ENCODE measurements at regions not wholly inside any gene's neighbourhood (a gene's known extent, or its start where the extent isn't known, plus 50 kb on each side); places are given as distances from the start of the nearest gene placed in this dataset.
"Not testable (repeated sequence)": the region's sequence is repeated elsewhere in the genome, so short reads cannot be mapped to it uniquely, and the experiment has no call there.

DNA sequence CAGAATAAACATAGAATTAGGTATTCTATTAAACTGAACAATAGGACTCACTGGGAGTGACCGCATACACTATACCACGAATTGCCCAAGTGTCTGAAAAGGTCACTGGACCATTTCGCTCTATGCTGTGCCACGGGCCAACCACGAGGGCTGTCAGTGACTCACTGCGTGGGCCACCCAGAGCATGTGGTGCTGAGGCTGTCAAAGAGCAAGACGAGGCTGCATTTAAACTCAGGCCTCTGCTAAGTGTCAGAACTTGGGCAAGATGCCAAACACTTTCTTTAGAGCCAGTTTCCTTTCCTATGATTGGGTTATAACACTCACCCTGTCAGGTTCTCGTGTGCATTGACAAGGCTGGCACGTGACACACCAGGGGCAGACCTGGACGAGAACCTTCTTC lies 97.5 kb downstream of the SH3YL1 start:
- Histone ChIP-seq H3K27ac (ENCODE audit: low read length) (no peak overlapping the region), H3K9me3 (ENCODE audit: control insufficient read depth, insufficient read depth, low read length) (no peaks in the 10 kb centered on the region), H3K4me1 (ENCODE audit: control insufficient read depth, insufficient read depth, low read length) (no peaks in the 10 kb centered on the region), H3K36me3 (ENCODE audit: control insufficient read depth, insufficient read depth, low read length) (no peaks in the 10 kb centered on the region), H3K4me3 (ENCODE audit: low read length) (no peak overlapping the region), H3K27me3 (ENCODE audit: control insufficient read depth, insufficient read depth, low read length) (no peaks in the 10 kb centered on the region)
- WGBS (ENCODE audit: insufficient coverage, insufficient read length), result no CpG with 5 or more reads among the region's 10 CpGs
- DNase-seq (ENCODE audit: low read depth, low spot score), result no peak

DNA sequence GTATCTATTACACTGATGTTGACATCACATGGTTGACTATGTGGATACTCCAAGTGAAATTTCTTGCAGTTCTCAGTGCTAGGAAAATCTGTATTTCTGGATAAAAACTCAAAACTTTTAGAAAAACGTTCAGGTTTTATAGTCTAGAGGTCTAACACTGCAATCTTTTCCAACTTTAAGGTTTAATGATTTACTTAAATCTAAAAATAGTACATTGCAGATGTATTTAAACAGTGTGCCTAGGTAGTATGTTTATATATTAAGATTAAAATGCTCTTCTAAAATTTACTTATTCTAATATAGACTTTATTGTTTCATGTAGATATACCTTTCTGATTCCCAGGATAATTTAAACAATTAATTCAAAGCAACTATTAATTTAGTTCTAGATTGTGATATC lies 98.3 kb downstream of the SH3YL1 start:
- Histone ChIP-seq H3K4me3 (ENCODE audit: low read length) (no peak overlapping the region), H3K27ac (ENCODE audit: low read length) (no peak overlapping the region)

DNA sequence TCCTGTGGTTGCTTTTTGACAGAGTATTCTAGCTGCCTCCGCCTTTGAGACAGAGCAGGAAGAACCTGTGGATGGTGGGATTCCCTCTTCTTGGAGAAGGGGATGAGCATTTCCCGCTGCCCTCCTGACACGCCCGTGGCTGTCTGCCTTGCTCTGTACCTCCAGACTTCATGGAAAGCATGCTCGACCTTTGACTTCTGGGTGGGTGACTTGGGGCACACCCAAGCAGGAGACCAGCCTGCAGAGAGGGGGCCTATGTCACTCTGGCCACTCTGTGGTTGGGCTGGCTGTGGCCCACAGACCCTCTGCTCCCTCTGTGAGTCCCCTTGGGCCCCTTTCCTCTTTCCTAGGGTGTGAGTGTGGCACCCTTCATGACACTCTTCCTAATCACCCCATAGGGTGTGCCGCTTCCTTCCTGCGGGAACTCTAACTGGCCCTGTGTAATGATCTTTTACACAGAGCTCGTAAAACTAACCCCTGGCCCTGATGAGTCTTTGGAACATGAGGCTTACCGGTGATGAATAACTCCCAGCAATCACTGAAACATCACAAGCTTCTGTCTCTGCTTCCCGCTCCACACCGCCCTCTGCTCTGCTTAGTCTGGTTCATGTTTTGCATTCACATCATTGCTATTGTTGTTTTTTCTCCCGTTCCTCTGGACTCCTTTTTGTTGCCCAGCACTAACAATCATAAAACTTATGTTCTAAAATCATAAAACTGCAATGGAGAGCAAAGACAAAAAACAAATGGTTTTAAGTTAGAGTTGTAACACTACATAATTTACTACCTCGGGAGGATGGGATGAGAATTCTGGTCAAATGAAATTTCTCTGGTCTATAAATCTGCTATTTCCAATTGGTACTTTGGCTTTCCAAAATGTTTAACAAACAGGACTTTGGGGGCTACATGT lies 101.1 kb downstream of the SH3YL1 start:
- no CpG with 5 or more reads among the region's 13 CpGs for WGBS (ENCODE audit: insufficient coverage, insufficient read length)
- no peaks in the 10 kb centered on the region for H3K9me3 ChIP-seq (ENCODE audit: control insufficient read depth, insufficient read depth, low read length)
- H3K4me1 ChIP-seq (ENCODE audit: control insufficient read depth, insufficient read depth, low read length), result no peaks in the 10 kb centered on the region
- H3K36me3 ChIP-seq (ENCODE audit: control insufficient read depth, insufficient read depth, low read length), result no peaks in the 10 kb centered on the region
- H3K27me3 ChIP-seq (ENCODE audit: control insufficient read depth, insufficient read depth, low read length), result no peaks in the 10 kb centered on the region
- DNase-seq (ENCODE audit: low read depth, low spot score), result no peak
- H3K27ac ChIP-seq (ENCODE audit: low read length), result no peak overlapping the region
- no peak overlapping the region for H3K4me3 ChIP-seq (ENCODE audit: low read length)

More for the DNA sequence above, 98.3 kb downstream of the SH3YL1 start:
- WGBS (ENCODE audit: insufficient coverage, insufficient read length), result no CpG with 5 or more reads among the region's 1 CpG
- DNase-seq (ENCODE audit: low read depth, low spot score), result no peak
- Histone ChIP-seq H3K36me3 (ENCODE audit: control insufficient read depth, insufficient read depth, low read length) (no peaks in the 10 kb centered on the region), H3K27me3 (ENCODE audit: control insufficient read depth, insufficient read depth, low read length) (no peaks in the 10 kb centered on the region), H3K9me3 (ENCODE audit: control insufficient read depth, insufficient read depth, low read length) (no peaks in the 10 kb centered on the region), H3K4me1 (ENCODE audit: control insufficient read depth, insufficient read depth, low read length) (no peaks in the 10 kb centered on the region)

DNA sequence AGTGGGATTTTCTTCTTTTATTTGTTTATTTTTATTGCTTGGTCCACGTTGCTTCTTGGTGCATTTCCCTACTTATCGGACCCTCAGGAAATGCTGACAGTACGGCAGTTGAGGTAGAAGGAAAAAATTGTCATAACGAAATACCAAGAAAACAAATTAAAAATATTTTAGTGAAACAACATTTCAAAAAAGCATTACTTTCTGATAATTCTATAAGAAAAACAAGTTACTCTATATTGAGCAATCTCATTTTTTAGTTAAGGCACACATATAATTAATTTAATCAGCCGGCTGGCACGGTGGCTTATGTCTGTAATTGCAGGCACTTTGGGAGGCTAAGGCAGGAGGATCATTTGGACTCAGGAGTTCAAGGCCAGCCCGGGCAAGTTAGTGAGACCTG lies 102.1 kb downstream of the SH3YL1 start:
- no peak for DNase-seq (ENCODE audit: low read depth, low spot score)
- Histone ChIP-seq H3K9me3 (ENCODE audit: control insufficient read depth, insufficient read depth, low read length) (no peaks in the 10 kb centered on the region), H3K27ac (ENCODE audit: low read length) (no peak overlapping the region), H3K4me3 (ENCODE audit: low read length) (no peak overlapping the region), H3K36me3 (ENCODE audit: control insufficient read depth, insufficient read depth, low read length) (no peaks in the 10 kb centered on the region), H3K27me3 (ENCODE audit: control insufficient read depth, insufficient read depth, low read length) (no peaks in the 10 kb centered on the region), H3K4me1 (ENCODE audit: control insufficient read depth, insufficient read depth, low read length) (no peaks in the 10 kb centered on the region)
- no CpG with 5 or more reads among the region's 7 CpGs for WGBS (ENCODE audit: insufficient coverage, insufficient read length)

DNA sequence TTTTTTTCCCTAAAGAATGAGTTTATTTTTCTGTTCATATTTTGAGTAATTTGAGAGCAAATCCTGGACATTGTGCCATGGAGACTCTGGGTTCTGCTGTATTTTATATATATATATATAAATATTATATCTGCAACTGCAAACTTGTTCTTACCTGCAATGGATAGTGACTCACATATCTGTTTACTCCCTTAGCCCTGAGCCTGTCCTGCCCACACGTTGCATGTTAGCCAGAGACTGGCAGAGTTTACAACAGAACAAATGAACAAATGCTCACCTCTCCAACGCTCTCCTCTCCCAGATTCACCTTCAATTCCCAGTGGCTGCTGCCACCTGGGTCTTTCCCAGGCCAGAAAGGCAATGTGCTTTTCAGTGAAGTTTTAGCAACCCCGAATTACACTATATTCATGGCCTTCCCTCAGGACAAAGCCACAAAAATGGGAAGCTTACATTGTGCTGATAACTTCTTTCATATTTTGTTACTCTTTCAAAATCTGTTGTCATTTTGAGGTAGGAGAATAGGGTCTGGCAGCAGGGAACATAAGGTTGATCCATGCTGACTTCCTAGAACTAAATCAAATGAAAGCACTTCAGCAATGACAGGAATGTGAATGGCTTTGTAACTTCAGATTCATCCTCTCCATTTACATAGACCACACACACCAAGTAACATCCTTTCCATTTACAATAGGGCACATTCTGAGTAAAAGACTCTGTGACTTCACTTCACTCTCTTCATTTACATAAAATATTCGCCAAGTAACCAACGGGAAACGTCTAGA lies 105.4 kb upstream of the FAM110C start:
- no peaks in the 10 kb centered on the region for H3K27me3 ChIP-seq (ENCODE audit: control insufficient read depth, insufficient read depth, low read length)
- H3K27ac ChIP-seq (ENCODE audit: low read length), result peak overlapping the region; percentile 99
- H3K9me3 ChIP-seq (ENCODE audit: control insufficient read depth, insufficient read depth, low read length), result no peaks in the 10 kb centered on the region; the same call in 1 of the 2 replicates
- H3K36me3 ChIP-seq (ENCODE audit: control insufficient read depth, insufficient read depth, low read length), result no peaks in the 10 kb centered on the region
- WGBS (ENCODE audit: insufficient coverage, insufficient read length), result no CpG with 5 or more reads among the region's 6 CpGs
- no peak overlapping the region for H3K4me3 ChIP-seq (ENCODE audit: low read length)
- H3K4me1 ChIP-seq (ENCODE audit: control insufficient read depth, insufficient read depth, low read length), result peaks cover 8% of the 10 kb centered on the region; the same call in 1 of the 2 replicates
- DNase-seq (ENCODE audit: low read depth, low spot score), result peak; percentile 60

DNA sequence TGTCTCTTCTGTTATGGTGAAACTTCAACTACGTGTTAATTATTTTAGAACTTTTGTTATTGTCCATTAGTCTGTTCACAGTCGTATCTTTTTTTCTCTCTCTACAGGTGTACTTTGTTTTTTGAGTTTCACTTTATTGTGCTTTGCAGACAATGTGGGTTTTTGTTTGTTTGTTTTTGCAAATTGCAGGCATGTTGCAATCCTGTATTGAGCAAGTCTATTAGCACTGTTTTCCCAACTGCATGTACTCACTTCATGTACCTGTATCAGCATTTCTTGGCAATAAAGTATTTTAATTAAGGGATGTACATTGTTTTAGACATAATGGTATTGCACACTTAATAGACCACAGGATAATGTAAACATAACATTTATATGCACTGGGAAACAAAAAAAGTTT lies 99.1 kb upstream of the FAM110C start:
- no peaks in the 10 kb centered on the region for H3K36me3 ChIP-seq (ENCODE audit: control insufficient read depth, insufficient read depth, low read length)
- DNase-seq (ENCODE audit: low read depth, low spot score), result no peak
- peaks cover 2% of the 10 kb centered on the region; the same call in 1 of the 2 replicates for H3K4me1 ChIP-seq (ENCODE audit: control insufficient read depth, insufficient read depth, low read length)
- H3K9me3 ChIP-seq (ENCODE audit: control insufficient read depth, insufficient read depth, low read length), result no peaks in the 10 kb centered on the region; the same call in 1 of the 2 replicates
- H3K4me3 ChIP-seq (ENCODE audit: low read length), result no peak overlapping the region
- WGBS (ENCODE audit: insufficient coverage, insufficient read length), result no CpG with 5 or more reads among the region's 2 CpGs
- H3K27ac ChIP-seq (ENCODE audit: low read length), result no peak overlapping the region
- no peaks in the 10 kb centered on the region for H3K27me3 ChIP-seq (ENCODE audit: control insufficient read depth, insufficient read depth, low read length)

DNA sequence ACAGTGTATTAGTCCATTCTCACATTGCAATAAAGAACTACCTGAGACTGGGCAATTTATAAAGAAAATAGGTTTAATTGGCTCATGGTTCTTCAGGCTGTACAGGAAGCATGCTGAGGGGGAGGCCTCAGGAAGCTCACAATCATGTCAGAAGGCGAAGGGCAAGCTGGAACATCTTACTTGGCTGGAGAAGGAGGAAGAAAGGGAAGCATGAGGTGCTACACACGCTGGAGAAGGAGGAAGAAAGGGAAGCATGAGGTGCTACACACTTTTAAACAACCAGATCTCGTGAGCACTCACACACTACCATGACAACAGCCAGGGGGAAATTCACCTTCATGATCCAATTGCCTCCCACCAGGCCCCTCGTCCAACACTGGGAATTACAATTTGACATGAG lies 95.3 kb upstream of the FAM110C start:
- no CpG with 5 or more reads among the region's 4 CpGs for WGBS (ENCODE audit: insufficient coverage, insufficient read length)

DNA sequence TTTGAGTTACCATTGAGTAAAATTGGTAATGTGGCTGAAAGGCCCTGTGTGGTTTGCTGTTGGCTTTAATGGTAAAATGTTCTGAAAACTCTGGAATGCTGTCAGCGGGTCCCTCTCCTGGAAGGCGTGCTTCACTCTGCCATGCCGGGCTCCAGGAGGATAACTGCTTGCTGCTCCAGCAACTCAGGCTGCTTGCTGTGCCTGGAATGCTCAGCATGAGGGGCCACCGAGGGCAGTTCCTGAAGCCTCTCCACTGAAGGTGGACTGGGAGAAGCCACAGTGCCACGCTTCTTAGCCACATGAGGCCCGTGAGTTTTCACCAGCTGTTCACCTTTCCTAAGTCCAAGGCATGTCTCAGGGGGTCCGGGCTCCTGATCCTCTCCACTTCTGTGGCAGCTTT lies 90.4 kb upstream of the FAM110C start:
- no peaks in the 10 kb centered on the region for H3K27me3 ChIP-seq (ENCODE audit: control insufficient read depth, insufficient read depth, low read length)
- WGBS (ENCODE audit: insufficient coverage, insufficient read length), result no CpG with 5 or more reads among the region's 7 CpGs
- H3K36me3 ChIP-seq (ENCODE audit: control insufficient read depth, insufficient read depth, low read length), result no peaks in the 10 kb centered on the region
- H3K9me3 ChIP-seq (ENCODE audit: control insufficient read depth, insufficient read depth, low read length), result no peaks in the 10 kb centered on the region
- H3K27ac ChIP-seq (ENCODE audit: low read length), result no peak overlapping the region
- H3K4me3 ChIP-seq (ENCODE audit: low read length), result no peak overlapping the region; the same call in 1 of the 2 replicates
- DNase-seq (ENCODE audit: low read depth, low spot score), result no peak
- H3K4me1 ChIP-seq (ENCODE audit: control insufficient read depth, insufficient read depth, low read length), result no peaks in the 10 kb centered on the region

More for the DNA sequence above, 95.3 kb upstream of the FAM110C start:
- H3K36me3 ChIP-seq (ENCODE audit: control insufficient read depth, insufficient read depth, low read length), result no peaks in the 10 kb centered on the region
- no peak overlapping the region for H3K4me3 ChIP-seq (ENCODE audit: low read length)
- no peaks in the 10 kb centered on the region for H3K9me3 ChIP-seq (ENCODE audit: control insufficient read depth, insufficient read depth, low read length)
- DNase-seq (ENCODE audit: low read depth, low spot score), result no peak
- peaks cover 2% of the 10 kb centered on the region; the same call in 1 of the 2 replicates for H3K4me1 ChIP-seq (ENCODE audit: control insufficient read depth, insufficient read depth, low read length)
- H3K27me3 ChIP-seq (ENCODE audit: control insufficient read depth, insufficient read depth, low read length), result no peaks in the 10 kb centered on the region
- H3K27ac ChIP-seq (ENCODE audit: low read length), result no peak overlapping the region

DNA sequence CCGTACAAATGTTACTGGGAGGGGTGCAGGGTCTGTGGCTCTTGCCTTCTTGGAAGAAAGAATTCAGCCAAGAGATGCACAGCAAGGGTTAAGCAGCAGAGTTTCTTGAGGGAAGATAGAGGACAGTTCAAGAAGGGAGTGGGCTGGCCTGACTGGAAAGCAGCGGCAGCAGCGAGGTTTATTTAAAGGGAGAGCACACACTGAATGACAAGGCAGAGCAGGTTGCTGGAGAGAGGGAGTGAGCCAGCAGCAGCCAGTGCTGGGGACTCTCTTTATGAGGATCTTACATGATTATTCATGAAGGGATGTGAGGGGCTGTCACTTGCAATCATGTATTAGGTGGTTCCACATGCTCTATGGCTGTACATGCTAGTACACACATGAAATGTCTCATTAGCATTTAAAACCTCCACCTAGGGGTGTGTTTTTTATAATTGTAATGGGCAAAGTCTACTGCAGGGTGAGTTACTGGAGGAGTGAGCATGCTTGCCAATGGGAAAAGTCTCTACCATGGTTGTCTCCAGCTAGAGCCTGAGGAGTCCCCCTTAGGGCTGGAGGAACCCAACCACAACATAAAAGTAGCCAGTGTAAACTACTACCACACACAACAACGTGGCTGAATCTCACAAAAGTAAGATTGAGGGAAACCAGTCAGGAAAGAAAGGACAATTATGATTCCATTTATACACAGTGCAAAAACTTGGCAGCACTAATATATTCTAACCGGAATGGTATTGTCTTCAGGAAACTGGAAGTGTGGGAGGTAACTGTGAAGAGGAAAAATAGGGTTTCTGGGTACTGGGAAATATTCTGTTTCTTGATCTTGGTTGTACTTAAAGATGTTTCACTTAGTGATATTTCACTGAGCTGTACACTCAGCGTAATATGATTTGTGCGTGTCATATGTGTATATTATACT lies 87.6 kb upstream of the FAM110C start:
- Histone ChIP-seq H3K9me3 (ENCODE audit: control insufficient read depth, insufficient read depth, low read length) (no peaks in the 10 kb centered on the region), H3K27me3 (ENCODE audit: control insufficient read depth, insufficient read depth, low read length) (no peaks in the 10 kb centered on the region), H3K36me3 (ENCODE audit: control insufficient read depth, insufficient read depth, low read length) (no peaks in the 10 kb centered on the region), H3K27ac (ENCODE audit: low read length) (no peak overlapping the region), H3K4me3 (ENCODE audit: low read length) (no peak overlapping the region), H3K4me1 (ENCODE audit: control insufficient read depth, insufficient read depth, low read length) (no peaks in the 10 kb centered on the region)
- WGBS (ENCODE audit: insufficient coverage, insufficient read length), result no CpG with 5 or more reads among the region's 7 CpGs
- no peak for DNase-seq (ENCODE audit: low read depth, low spot score)

DNA sequence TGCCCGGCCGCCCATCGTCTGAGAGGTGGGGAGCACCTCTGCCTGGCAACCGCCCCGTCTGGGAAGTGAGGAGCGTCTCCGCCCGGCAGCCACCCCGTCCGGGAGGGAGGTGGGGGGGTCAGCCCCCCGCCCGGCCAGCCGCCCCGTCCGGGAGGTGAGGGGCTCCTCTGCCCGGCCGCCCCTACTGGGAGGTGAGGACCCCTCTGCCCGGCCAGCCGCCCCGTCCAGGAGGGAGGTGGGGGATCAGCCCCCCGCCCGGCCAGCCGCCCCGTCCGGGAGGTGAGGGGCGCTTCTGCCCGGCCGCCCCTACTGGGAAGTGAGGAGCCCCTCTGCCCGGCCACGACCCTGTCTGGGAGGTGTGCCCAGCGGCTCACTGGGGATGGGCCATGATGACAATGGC lies 80.5 kb upstream of the FAM110C start:
- not testable (repeated sequence) for H3K27ac ChIP-seq (ENCODE audit: low read length); DNase-seq (ENCODE audit: low read depth, low spot score); H3K27me3 ChIP-seq (ENCODE audit: control insufficient read depth, insufficient read depth, low read length); H3K4me3 ChIP-seq (ENCODE audit: low read length); H3K36me3 ChIP-seq (ENCODE audit: control insufficient read depth, insufficient read depth, low read length); H3K9me3 ChIP-seq (ENCODE audit: control insufficient read depth, insufficient read depth, low read length); H3K4me1 ChIP-seq (ENCODE audit: control insufficient read depth, insufficient read depth, low read length)
- no CpG with 5 or more reads among the region's 31 CpGs for WGBS (ENCODE audit: insufficient coverage, insufficient read length)

Measured in iPS DF 6.9 (cell line).